ENCODE measurements at regions not wholly inside any gene's neighbourhood (a gene's known extent, or its start where the extent isn't known, plus 50 kb on each side); places are given as distances from the start of the nearest gene placed in this dataset.

DNA sequence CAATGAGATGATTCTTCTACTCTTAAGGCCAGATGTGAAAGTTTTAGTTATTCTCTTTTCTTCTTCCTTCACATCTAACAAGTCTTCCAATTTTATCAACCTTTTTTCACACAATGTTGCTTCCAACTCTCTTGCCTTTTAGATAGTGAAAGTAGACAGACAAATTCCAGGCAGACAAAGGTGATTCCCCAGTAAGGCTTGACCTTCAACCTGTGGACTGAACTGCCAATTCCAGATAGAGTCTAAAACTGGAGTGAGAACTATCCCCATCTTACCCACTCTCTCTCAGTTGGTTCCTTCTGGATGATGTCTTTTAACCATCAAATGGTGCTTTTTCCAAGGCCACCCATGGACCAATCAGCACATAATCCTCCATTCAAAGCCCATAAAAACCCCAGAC lies 159.0 kb downstream of the NSUN3 start:
- TF ChIP-seq CTCF (IDR thresholded peaks at IDR 0.05) = no peak
- TF ChIP-seq POLR2A (IDR thresholded peaks at IDR 0.05) = no peak
- no peak overlapping the region for H3K27ac ChIP-seq
- H3K4me3 ChIP-seq (replicated peaks in 1 of 3) = no peak overlapping the region
- intact Hi-C loops (cut with DNase I) = no loop called here
- no peaks in the 10 kb centered on the region for H3K27me3 ChIP-seq
- no peaks in the 10 kb centered on the region for H3K9me3 ChIP-seq
- no peak for DNase-seq
- H3K4me1 ChIP-seq = no peaks in the 10 kb centered on the region
- H3K36me3 ChIP-seq = no peaks in the 10 kb centered on the region

GRCh38 chr3:94225148-94225865 lies 162.4 kb downstream of the NSUN3 start:
- Histone ChIP-seq H3K4me3 (replicated peaks in 1 of 3) (no peak overlapping the region), H3K36me3 (no peaks in the 10 kb centered on the region), H3K4me1 (no peaks in the 10 kb centered on the region), H3K27me3 (no peaks in the 10 kb centered on the region), H3K27ac (no peak overlapping the region), H3K9me3 (no peaks in the 10 kb centered on the region)
- TF ChIP-seq CTCF (IDR thresholded peaks at IDR 0.05) (no peak), POLR2A (IDR thresholded peaks at IDR 0.05) (no peak)
- 74 to 79% methylated on average over 5 of the region's 5 CpGs for WGBS, 2 donors
- intact Hi-C loops (cut with DNase I) = no loop called here
- no peak for DNase-seq

- TF ChIP-seq POLR2A (IDR thresholded peaks at IDR 0.05) = no peak
- 68 to 75% methylated on average over 4 of the region's 4 CpGs for WGBS, 2 donors
- no peaks in the 10 kb centered on the region for H3K9me3 ChIP-seq
- no peaks in the 10 kb centered on the region for H3K4me1 ChIP-seq
- H3K36me3 ChIP-seq = no peaks in the 10 kb centered on the region
- H3K27ac ChIP-seq = no peak overlapping the region
- DNase-seq = no peak
- intact Hi-C loops (cut with DNase I) = no loop called here
- no peak overlapping the region for H3K4me3 ChIP-seq (replicated peaks in 1 of 3)
- no peaks in the 10 kb centered on the region for H3K27me3 ChIP-seq
These were observed 163.2 kb downstream of the NSUN3 start for GRCh38 chr3:94226078-94226477.

- H3K36me3 ChIP-seq = no peaks in the 10 kb centered on the region
- intact Hi-C loops (cut with DNase I) = no loop called here
- no peak for DNase-seq
- H3K27me3 ChIP-seq = no peaks in the 10 kb centered on the region
- no peaks in the 10 kb centered on the region for H3K9me3 ChIP-seq
- H3K27ac ChIP-seq = no peak overlapping the region
- WGBS, 2 donors = 80 to 93% methylated on average over 3 of the region's 3 CpGs
- TF ChIP-seq POLR2A (IDR thresholded peaks at IDR 0.05) (no peak), CTCF (IDR thresholded peaks at IDR 0.05) (no peak)
- no peaks in the 10 kb centered on the region for H3K4me1 ChIP-seq
- H3K4me3 ChIP-seq (replicated peaks in 1 of 3) = no peak overlapping the region
These were observed 170.1 kb downstream of the NSUN3 start for GRCh38 chr3:94232921-94233320.

GRCh38 chr3:94234177-94234788 lies 171.4 kb downstream of the NSUN3 start:
- Histone ChIP-seq H3K27me3 (no peaks in the 10 kb centered on the region), H3K4me1 (no peaks in the 10 kb centered on the region), H3K27ac (no peak overlapping the region), H3K4me3 (replicated peaks in 1 of 3) (no peak overlapping the region), H3K36me3 (no peaks in the 10 kb centered on the region), H3K9me3 (no peaks in the 10 kb centered on the region)
- 25 to 29% methylated on average over 4 of the region's 4 CpGs for whole genome bisulfite sequencing, 2 donors
- intact Hi-C loops (cut with DNase I) = no loop called here
- no peak for DNase-seq
- TF ChIP-seq CTCF (IDR thresholded peaks at IDR 0.05) (peak in 1 of 6 experiments; percentile 50), POLR2A (IDR thresholded peaks at IDR 0.05) (no peak)
